ENCODE measurements at regions not wholly inside any gene's neighbourhood (a gene's known extent, or its start where the extent isn't known, plus 50 kb on each side); places are given as distances from the start of the nearest gene placed in this dataset.
"Not testable (repeated sequence)": the region's sequence is repeated elsewhere in the genome, so short reads cannot be mapped to it uniquely, and the experiment has no call there.

DNA sequence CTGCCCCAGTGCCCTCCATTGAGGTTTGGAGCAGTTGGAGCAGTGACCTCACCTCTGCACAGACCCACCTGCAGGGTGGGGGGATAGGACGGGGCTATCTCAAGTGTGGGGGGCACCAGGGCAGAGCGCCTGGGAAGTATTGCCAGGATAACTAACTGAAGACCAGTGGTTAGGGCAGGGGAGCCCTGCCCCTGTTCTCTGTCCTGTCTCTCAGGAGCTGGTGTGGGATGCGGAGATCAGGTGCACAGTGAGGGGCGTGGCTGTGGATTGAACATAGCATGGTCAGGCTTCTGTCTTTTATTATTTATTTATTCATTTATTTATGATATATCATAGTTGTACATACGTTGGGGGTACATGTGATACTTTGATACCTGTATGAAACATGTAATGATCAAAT is 256.6 kb downstream of the GADD45G start:
- DNase-seq (ENCODE audit: low read depth) = not testable (repeated sequence)

DNA sequence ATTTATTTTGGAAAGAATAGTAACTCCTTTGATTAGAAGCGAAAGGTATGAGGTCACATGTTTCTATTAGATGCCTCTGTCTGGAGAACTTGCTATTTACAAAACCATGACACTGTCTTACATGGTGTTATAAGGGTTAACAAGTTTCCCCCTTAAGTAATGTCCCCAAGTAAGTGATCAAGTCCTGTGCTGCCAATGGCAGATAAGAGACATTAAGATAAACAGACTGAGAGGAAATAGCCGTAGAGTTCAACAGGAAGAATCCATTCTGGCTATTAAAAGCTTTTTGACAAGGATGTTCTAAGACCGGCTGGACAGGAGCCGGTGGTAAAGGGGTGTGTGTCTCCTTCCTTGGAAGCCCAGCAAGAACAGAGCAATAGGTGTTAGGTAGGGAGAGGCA is 257.5 kb downstream of the GADD45G start:
- DNase-seq (ENCODE audit: low read depth) = no peak

DNA sequence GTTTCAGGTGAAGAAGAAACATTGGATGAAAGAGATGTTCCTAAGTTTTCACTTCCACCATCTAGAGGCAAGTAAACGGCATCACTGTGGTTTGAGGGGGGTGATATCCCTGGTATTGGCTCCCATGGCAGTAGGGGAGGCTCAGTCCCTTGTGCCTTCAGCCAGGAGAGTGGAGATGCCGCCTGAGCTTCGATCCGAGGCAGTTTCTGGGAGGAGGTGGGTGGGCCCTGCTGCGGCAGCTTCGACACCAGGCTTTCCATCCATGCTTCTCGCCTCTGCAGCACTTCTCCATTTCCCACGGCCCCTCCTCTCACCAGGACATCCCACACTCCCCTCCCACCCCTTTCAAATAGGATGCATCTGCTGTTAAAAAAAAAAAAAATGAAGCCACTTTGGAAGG is 258.3 kb downstream of the GADD45G start:
- DNase-seq (ENCODE audit: low read depth) = no peak

DNA sequence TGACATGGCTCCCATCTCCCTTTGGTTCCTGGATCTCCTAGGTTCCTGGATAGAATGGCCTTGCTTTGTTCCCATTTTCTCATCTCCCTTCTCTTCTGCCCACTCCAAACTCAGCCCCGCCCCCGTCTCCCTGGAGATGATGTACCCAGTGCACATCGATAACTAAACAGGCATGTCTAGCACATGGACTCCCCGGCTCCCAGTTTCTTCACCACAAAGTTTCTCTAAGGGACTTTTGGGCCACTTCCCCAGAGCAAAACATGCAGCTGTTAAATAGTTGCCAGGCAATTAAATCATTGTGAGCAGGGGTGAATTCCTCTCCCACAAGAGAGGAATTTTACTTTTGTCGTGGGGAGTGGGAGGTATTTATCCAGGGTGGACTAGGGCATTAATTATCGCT is 259.0 kb downstream of the GADD45G start:
- DNase-seq (ENCODE audit: low read depth) = no peak

DNA sequence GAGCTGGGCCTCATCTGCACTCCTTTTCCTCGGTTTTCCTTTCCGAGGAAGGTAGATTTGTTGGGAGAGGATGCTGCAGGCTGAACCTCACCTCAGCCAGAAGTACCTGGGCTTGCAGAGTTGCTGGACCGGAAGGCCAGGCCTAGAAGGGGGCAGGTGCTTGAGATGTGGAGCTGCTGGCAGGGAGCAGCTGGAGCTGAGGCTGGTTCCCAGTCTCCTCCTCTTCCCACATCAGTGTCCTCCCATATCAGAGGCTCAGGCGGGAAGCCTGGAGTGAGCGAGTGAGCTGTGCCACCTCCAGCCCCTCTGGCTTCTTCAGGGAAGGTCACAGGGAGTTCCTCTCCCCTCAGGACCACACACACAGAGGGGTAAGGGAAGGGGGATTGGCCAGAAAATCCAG is 259.4 kb downstream of the GADD45G start:
- DNase-seq (ENCODE audit: low read depth) = no peak

DNA sequence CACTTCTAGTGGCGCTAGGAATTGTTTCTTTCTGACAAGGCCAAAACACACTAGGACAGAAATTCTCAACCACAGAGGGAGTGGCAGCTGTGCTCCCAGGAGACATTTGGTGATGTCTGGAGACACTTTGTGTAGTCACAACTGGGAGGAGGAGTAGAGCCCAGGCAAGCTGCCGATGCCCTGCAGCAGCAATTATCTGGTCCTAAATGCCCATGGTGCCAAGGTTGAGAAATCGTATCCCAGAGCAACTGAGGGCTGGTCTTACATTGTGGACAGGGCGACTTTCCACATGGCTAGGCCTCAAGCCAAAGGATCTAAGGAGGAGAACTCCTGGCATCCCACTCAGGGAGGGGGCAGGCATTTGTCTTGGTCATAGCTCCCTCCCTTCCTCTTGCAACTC is 259.9 kb downstream of the GADD45G start:
- no peak for DNase-seq (ENCODE audit: low read depth)

DNA sequence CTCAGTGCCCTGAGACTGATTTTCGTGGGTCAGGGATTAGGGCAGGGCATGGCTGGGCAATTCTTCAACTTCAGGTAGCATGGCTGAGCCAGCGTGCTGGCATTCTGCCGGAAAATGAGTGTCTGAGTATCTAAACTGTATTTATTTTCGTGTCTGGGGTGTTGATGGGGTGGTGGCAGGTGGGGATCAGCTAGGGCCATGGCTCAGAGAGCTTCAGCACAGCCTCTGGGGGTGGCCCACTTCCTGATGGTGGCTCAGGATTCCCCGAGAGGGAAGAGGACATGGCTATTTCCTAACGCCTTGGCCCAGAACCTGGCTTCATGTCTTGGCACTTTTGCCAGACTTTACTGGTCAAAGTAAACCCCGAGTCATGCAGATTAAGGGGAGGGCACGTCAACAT is 260.5 kb downstream of the GADD45G start:
- no peak for DNase-seq (ENCODE audit: low read depth)

DNA sequence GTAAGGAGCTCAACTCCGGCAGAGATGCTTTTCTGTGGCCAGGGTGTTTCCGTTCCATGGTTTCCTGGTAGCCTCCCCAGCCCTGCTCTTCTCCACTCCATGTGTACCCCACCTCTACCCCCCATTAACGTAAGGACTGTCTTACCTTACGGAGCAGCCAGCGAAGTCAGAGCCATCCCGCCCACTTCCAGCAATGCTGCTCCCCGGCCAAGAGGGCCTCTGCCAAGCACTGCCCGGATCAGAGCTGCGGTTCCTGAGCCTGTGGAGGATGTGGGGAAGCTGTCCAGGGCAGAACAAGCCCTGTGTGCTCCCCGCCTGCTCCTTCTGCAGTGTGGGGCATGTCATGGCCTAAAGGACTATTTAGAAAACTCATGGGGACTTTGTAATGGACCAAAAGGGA is 261.2 kb downstream of the GADD45G start:
- DNase-seq (ENCODE audit: low read depth) = no peak

DNA sequence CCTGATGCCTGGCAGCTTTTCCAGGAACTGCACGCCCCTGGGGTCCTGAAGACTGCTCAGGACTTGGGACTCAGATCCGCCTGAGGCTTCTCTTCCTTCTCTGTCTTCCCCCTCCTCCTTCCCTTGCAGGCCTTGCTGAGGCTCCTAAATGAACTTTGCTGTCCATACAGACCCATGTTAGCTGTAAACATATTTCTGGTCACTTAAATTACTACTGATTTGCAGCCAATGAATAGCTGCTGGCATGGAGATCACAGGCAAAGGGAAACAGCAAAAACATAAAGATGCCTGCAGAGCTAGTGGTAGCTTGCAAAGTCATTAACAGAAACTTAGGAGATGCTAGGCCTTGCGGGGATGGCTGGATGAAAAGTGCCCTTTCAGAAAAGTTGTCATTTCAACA is 261.9 kb downstream of the GADD45G start:
- DNase-seq (ENCODE audit: low read depth) = no peak

DNA sequence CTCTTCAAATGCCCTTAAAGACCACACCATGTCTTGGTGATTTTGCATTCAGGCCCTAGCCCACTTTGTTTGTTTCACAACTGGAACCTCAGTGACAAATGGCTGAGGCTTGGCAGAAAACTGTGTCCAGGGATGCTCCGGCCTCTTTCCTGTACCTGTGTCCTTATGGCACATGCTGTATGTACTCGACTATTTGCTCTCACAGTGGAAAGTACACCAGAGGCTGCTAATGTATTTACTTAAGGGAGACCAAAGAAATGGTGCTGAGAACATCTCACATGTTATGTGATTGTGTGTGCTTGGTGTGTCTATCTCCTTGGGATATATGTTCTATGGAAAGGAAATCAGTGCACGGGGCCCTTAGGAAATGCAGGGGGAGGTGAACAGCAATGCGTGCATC is 263.3 kb downstream of the GADD45G start:
- no peak for DNase-seq (ENCODE audit: low read depth)

DNA sequence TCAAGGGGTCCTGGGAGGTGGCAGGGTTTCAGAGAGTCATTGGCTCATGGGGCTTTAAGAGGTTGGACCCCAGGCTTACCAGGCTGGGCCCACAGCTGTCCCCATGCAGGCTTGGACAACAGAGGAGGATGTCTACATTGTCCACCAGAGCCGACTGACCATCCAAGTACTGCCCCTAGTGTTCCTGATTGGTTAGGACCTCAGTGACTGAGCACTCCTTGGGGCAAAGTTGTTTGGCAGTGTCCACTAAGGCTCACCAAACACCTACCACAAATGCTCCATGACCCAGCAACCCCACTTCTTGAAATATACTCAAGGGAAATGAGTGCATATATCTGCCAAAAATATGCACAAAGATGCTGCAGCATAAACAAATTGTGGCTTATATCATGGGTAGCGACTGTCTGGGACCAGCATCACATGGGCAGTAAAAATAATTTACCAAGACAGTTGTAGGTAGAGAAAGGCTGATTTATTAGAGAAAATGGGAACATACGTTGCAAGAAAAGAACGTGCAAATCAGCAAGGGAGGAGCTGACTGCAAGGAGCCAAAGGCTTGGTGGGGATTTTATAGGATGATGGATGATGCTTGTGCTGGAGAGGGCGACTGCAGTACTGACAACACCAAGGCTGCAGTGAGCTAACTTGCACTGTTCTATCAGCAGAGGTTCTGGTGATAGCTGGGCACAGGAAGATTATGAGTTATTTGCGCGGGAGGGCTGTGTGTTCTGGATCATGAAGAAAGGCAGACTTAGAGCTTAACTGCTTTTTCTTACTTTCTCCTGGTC is 265.2 kb downstream of the GADD45G start:
- no peak for DNase-seq (ENCODE audit: low read depth)

DNA sequence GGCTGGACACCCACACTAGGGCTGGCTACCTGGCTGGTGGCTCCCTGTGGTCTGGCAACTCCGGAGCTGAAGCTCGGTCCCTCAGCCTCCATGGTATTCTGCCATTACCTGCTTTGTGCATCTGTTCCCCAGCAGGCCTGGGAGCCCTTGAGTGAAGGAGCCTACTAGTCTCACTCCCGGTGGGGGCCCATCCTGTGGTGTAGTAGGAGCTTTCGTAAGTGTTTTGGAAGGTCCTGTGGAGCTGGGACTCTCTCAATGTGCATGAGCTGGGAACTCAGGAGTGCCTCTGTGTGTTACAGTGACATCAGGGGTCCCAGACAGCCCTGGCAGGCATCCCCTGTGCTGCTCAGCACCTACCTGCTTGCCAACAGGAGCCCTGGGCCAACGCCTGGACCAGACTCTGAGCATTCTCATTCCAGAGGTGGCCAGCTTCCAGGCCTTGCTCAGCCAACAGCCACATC is 267.1 kb downstream of the GADD45G start:
- no peak for DNase-seq (ENCODE audit: low read depth)

DNA sequence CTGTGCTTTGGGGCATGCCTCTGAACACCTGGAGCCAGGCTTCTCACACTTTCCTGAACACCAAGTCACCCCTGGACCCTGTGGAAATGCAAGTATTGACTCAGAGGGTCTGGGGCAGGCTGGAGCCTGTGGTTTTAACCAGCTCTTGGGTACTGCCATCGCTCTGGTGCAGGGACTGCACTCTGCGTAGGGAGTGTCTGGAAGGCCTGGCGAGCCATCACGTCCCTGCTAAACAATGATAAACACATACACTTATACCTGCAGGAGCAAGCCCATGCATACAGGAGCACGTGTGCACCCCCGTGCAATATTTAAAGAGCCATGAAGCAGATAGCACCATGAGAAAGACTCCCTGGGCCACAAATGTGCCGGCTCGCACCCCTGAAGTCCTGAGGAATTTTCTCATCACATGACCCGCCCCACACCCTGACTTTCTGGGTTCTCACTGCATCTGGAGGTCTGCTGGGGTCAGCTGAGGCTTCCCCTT is 267.7 kb downstream of the GADD45G start:
- no peak for DNase-seq (ENCODE audit: low read depth)

DNA sequence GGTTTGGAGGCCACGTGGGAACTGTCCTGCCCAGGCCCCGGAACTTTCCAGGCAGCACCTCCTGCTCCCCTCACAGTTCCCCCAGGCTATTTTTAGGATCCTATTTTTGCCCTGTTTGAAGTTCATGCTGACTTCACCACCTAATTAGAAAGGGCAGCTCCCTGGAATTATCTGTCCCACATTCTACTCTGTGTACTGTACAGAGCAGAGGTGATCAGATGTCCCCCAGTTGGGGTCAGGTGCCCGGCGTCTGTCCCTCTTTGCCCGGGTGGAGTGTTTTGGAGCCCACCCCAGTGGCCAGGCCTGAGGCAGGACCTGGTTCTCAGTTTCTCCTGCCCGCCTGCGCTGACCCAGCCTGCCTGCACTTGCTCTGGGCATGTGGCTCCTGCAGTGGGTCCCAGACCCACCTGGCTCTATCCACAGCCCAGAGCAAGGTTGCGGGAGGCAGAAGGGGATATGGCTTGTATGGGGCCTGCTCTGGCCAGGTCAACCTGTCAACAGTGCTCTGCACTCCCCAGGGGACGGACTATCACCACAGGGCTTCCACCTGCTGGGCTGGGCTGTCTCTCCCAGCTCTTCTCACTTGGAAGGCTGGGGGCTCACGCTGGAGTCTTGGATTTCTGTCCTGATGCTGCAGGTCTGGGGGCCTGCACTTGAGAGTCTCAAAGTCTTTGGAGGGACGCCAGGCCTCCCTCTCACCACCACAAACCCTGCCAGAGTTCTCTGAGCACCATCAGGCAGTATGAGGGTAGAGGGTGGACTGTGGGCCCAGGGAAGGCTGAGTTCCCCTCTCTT is 268.3 kb downstream of the GADD45G start:
- no peak for DNase-seq (ENCODE audit: low read depth)

DNA sequence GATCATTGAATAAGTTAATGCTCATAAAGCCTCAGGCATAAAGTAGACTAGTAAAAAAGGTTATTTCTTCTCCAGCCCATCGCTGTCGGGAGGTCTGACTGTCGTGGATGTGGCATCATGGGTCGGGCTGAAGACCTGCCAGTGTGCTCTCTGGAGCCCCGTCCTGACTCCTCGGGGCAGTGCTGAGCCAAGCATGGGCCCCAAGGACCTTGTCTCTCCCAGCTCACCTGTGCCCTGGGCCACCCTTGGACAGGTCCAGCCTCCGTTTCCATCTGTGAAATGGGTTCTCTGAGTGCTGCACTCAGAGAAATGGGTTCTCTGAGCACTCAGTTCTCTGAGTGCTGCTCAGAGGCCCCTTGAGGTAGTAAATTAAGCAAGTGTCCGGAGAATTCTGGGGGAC is 269.0 kb downstream of the GADD45G start:
- DNase-seq (ENCODE audit: low read depth) = no peak

DNA sequence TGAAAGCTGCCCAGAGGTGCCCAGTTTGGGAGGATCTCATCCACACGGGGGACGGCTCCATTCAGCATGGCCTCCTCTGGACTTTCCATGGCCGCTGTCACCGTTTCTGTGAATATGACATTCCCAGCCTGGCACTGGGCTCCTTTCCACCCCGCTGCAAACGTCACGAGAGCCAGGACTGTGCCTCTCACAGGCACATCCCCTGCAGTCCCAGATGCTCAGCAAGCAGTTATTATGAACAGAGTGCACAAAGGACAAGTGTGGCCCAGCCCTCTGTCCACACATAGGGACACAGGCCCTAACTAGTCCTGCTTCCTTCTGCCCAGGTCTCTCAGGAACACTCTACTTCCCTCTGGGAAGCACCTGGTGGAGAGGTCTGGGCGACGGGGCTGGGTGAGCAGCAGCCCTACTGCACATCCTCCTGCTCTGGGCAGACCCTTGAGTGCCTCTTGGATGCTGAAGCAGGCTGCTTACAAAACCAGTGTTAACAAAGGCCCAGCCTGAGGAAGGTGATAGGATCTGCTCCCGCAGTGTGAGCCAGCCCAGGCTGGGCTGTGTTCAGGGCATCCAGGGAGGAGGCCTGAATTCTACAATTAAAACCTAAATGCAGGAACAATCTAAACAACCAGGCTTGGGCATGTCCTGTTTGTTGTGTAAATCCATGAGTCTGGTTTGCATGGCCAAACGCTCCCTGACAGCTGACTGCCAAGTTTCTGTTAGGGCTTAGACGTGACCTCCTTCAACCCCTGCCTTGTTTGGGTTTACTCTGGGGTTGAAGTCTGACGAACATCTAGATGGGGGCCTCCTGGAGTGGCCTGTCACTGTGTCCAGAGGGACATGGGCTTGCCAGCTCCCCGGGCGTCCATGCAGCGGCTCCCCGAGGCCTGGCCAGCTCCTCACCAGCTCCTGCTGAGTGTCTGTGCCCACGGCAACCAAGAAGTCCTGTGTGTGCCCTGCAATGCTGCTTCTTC is 269.8 kb downstream of the GADD45G start:
- DNase-seq (ENCODE audit: low read depth) = no peak

DNA sequence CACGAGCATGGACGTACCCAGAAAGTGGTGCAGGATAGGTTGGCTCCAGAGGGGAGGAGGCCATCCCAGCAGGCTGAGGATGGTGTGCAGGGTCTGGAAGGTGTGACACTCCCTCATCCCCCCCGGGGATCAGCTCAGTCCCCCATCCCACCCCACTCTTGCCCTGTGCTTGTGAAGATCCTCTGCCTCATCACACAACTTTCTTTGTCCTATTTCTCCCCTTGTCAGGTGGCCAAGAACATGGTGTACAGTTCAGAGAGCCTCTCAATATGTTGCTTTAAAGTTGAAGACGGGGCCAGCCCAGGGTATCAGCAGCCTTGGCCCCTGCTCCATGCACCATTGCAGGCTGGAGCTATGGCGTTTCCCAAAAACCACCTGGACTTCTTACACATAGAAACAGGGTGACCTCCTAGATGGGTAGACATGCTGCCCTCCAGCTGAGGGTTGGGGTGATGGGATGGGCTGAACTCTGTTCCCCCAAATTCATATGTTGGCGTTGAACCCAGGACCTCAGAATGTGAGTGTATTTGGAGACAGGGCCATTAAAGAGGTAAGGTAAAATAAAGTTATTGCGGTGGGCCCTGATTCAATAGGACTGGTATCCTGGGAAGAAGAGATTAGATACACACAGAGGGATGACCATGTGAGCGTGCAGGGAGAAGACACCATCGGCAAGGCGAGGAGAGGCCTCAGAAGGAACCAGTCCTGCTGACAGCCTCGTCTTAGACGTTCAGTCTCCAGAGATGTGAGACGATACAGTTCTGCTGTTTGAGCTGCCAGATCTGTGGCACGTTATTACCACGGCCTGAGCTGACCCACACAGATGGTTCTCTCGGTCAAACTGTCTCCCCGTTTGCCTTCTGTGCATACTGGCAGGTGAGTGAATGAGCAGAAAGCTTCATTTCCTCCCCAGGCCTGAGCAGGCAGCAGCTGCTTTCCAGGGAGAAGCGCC is 272.5 kb downstream of the GADD45G start:
- DNase-seq (ENCODE audit: low read depth) = no peak

DNA sequence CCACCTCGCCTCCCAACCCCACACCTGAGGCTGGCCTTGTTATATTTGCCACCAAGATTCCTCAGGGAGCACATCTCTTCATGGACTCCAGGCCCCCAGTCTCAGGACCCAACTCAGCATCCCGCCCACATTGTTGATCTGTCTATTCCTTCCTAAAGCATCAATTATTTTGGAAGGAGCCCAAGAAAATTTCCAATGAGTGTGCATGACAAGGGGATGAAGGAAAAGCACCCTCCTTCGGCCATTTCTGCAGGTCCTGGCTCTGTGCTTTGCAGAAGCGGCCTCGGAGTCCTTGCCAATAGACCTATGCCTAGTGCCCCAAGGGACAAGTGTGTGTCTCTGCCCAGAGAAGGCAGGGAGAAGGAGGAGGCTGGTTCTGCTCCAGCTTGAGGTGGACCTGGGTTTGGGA is 273.2 kb downstream of the GADD45G start:
- no peak for DNase-seq (ENCODE audit: low read depth)

DNA sequence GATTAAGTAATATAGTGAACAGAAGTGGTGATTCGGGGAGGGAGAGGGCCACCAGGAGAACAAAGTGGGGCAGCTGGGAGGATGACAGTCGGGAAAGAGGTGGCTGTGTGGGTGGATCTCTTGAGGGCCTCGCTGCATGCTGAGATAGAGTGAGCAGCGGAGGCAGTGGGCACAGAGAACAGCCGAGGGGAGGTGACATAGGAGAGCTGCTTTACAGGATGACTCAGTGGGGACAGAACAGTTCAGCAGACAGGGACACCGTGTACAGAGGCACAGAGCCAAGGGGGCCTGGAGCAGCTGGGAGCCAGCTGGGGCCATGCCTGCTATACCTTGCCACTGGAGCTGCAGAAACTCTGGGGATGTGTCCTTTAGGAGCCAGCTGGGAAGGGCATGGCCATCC is 273.9 kb downstream of the GADD45G start:
- peak; percentile 11 for DNase-seq (ENCODE audit: low read depth)

DNA sequence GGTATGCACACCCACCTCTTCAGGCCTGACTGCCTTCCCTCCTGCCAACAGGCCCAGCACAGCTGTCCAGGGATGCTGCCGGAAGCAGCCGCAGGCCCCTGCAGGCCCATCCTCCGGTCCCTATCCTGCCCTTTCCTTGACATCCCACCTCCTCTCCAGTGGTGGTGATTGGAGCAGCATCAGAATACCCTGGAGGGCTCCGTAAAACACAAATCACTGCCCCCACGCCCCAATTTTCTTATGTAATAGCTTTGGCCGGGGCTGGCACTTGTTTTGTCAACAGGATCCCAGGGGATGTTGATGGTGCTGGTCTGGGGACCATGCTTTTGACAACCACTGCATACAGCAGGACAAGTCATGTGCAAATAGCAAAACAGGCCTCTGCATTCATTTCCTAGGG is 274.5 kb downstream of the GADD45G start:
- no peak for DNase-seq (ENCODE audit: low read depth)

DNA sequence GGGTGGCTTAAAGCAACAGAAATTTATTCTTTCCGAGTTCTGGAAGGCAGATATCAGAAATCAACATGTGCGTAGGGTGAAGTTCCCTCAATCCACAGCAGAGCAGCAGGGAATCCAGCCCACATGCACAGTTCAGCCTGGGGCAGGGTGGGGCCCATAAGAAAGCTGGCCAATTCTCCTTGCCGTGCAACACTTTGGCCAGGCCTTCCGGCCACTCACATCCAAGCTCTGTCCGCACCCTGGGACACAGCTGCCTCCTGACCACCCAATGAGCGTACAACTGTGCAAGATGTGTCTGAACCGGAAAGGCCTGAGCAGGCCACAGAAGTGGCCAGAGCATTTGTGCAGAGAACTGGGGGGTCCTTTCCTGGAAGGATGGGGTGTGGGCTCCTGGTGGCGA is 274.9 kb downstream of the GADD45G start:
- DNase-seq (ENCODE audit: low read depth) = no peak

Data from M059J (cell line).